ENCODE measurements at regions not wholly inside any gene's neighbourhood (a gene's known extent, or its start where the extent isn't known, plus 50 kb on each side); places are given as distances from the start of the nearest gene placed in this dataset.

DNA sequence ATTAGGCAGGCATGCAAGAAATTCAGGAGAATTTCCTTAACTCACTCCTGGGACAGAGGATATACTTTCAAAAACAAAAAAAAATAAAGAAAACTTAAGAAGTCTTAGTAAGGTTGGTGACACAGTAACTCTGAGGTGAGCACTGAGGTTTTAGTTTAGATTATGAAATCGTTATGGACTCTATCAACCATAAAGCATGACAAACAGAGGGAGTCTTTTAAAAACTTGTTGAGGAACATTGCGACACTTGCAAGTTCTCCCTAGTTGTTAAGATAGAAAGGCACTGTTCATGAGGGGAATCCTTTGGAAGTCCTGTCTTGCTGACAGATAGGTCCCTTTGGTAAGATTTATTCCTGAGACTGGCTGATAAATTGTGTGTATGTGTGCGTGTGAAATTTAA is 194.3 kb upstream of the ERBB4 start:
- CTCF ChIA-PET, result no interaction called here
- no peaks in the 10 kb centered on the region for H3K9me3 Mint-ChIP-seq (ENCODE audit: unreplicated experiment)
- H3K36me3 Mint-ChIP-seq (ENCODE audit: insufficient read depth, unreplicated experiment), result no peaks in the 10 kb centered on the region
- intact Hi-C loops (cut with micrococcal nuclease; ENCODE audit: unreplicated experiment), result no loop called here
- no peaks in the 10 kb centered on the region for H3K27me3 ChIP-seq (replicated peaks; ENCODE audit: control insufficient read depth, insufficient read depth, low read length)
- POLR2A ChIA-PET, result no interaction called here
- no peaks in the 10 kb centered on the region for H3K4me1 Mint-ChIP-seq (ENCODE audit: low read depth, unreplicated experiment)
- H3K27me3 Mint-ChIP-seq (ENCODE audit: insufficient read depth, unreplicated experiment), result peaks cover 4% of the 10 kb centered on the region
- no peak overlapping the region for H3K4me3 ChIP-seq (ENCODE audit: low read depth, low read length)
- H3K27ac Mint-ChIP-seq (ENCODE audit: unreplicated experiment), result no peak overlapping the region
- no peak for TF ChIP-seq CTCF (IDR thresholded peaks at IDR 0.05; ENCODE audit: insufficient read depth in 1 of 2, low read depth in 1 of 2, low read length in 1 of 2, severe bottlenecking in 1 of 2, unreplicated experiment in 1 of 2)
- H3K36me3 ChIP-seq (ENCODE audit: control insufficient read depth, insufficient read depth, low read length), result no peaks in the 10 kb centered on the region
- DNase-seq, result no peak
- H3K4me3 Mint-ChIP-seq (ENCODE audit: unreplicated experiment), result no peak overlapping the region
- no peaks in the 10 kb centered on the region for H3K9me3 ChIP-seq
- no peaks in the 10 kb centered on the region for H3K4me1 ChIP-seq
- BruUV-seq (replicated peaks), result no TSS peak

GRCh38 chr2:212730994-212731393 is 192.4 kb upstream of the ERBB4 start:
- Histone ChIP-seq H3K36me3 (ENCODE audit: control insufficient read depth, insufficient read depth, low read length) (no peaks in the 10 kb centered on the region), H3K4me1 (no peaks in the 10 kb centered on the region), H3K27me3 (replicated peaks; ENCODE audit: control insufficient read depth, insufficient read depth, low read length) (no peaks in the 10 kb centered on the region), H3K9me3 (no peaks in the 10 kb centered on the region), H3K4me3 (ENCODE audit: low read depth, low read length) (no peak overlapping the region)
- Mint-ChIP-seq H3K27ac (ENCODE audit: unreplicated experiment) (no peak overlapping the region), H3K27me3 (ENCODE audit: insufficient read depth, unreplicated experiment) (peaks cover 4% of the 10 kb centered on the region), H3K4me1 (ENCODE audit: low read depth, unreplicated experiment) (no peaks in the 10 kb centered on the region), H3K36me3 (ENCODE audit: insufficient read depth, unreplicated experiment) (no peaks in the 10 kb centered on the region), H3K4me3 (ENCODE audit: unreplicated experiment) (no peak overlapping the region), H3K9me3 (ENCODE audit: unreplicated experiment) (no peaks in the 10 kb centered on the region)
- intact Hi-C loops (cut with micrococcal nuclease; ENCODE audit: unreplicated experiment), result no loop called here
- POLR2A ChIA-PET, result no interaction called here
- no peak for DNase-seq
- no peak for TF ChIP-seq CTCF (IDR thresholded peaks at IDR 0.05; ENCODE audit: insufficient read depth in 1 of 2, low read depth in 1 of 2, low read length in 1 of 2, severe bottlenecking in 1 of 2, unreplicated experiment in 1 of 2)
- BruUV-seq (replicated peaks), result no TSS peak
- CTCF ChIA-PET, result no interaction called here

- Mint-ChIP-seq H3K27me3 (ENCODE audit: insufficient read depth, unreplicated experiment) (peaks cover 4% of the 10 kb centered on the region), H3K4me3 (ENCODE audit: unreplicated experiment) (no peak overlapping the region), H3K9me3 (ENCODE audit: unreplicated experiment) (no peaks in the 10 kb centered on the region), H3K27ac (ENCODE audit: unreplicated experiment) (no peak overlapping the region), H3K4me1 (ENCODE audit: low read depth, unreplicated experiment) (no peaks in the 10 kb centered on the region), H3K36me3 (ENCODE audit: insufficient read depth, unreplicated experiment) (no peaks in the 10 kb centered on the region)
- CTCF ChIA-PET, result no interaction called here
- Histone ChIP-seq H3K27me3 (replicated peaks; ENCODE audit: control insufficient read depth, insufficient read depth, low read length) (no peaks in the 10 kb centered on the region), H3K9me3 (no peaks in the 10 kb centered on the region), H3K36me3 (ENCODE audit: control insufficient read depth, insufficient read depth, low read length) (no peaks in the 10 kb centered on the region), H3K4me1 (no peaks in the 10 kb centered on the region), H3K4me3 (ENCODE audit: low read depth, low read length) (no peak overlapping the region)
- POLR2A ChIA-PET, result no interaction called here
- BruUV-seq (replicated peaks), result no TSS peak
- intact Hi-C loops (cut with micrococcal nuclease; ENCODE audit: unreplicated experiment), result no loop called here
- no peak for TF ChIP-seq CTCF (IDR thresholded peaks at IDR 0.05; ENCODE audit: insufficient read depth in 1 of 2, low read depth in 1 of 2, low read length in 1 of 2, severe bottlenecking in 1 of 2, unreplicated experiment in 1 of 2)
- DNase-seq, result no peak
These were observed 190.1 kb upstream of the ERBB4 start for GRCh38 chr2:212728717-212729116.

Measured in Caco-2 (cell line).